ENCODE measurements at regions not wholly inside any gene's neighbourhood (a gene's known extent, or its start where the extent isn't known, plus 50 kb on each side); places are given as distances from the start of the nearest gene placed in this dataset.
A peak's percentile ranks its signal among the peaks of the same experiment; 100 is the strongest.

DNA sequence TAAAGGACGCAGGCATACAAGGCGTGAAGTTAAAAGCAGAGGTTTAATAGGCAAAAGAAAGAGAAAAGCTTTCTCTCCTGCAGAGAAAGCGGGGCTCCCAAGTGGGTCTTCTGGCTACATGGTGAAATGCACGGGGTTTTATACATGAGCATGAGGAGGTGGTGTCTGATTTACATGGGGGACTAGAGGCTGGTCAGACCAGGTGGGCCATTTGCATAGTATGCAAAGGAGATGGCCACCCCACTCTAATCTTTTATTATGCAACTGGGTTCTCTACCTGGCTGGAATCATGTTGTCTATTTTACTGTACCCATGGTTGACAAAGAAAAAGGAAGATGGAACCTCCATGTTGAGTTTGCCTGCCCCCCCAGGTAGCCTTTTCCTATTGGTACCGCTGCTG, 356.2 kb downstream of the KCNJ3 start:
- DNase-seq (no peak), ATAC-seq (no peak)
- no peaks in the 10 kb centered on the region for H3K27me3 ChIP-seq
- no peaks in the 10 kb centered on the region for H3K4me1 ChIP-seq
- 74% methylated on average over 4 of the region's 5 CpGs for WGBS (ENCODE audit: insufficient coverage, low coverage, low lambda C conversion rate, missing lambda C conversion rate)
- no peak overlapping the region for H3K27ac ChIP-seq
- TF ChIP-seq, protein P1, sequence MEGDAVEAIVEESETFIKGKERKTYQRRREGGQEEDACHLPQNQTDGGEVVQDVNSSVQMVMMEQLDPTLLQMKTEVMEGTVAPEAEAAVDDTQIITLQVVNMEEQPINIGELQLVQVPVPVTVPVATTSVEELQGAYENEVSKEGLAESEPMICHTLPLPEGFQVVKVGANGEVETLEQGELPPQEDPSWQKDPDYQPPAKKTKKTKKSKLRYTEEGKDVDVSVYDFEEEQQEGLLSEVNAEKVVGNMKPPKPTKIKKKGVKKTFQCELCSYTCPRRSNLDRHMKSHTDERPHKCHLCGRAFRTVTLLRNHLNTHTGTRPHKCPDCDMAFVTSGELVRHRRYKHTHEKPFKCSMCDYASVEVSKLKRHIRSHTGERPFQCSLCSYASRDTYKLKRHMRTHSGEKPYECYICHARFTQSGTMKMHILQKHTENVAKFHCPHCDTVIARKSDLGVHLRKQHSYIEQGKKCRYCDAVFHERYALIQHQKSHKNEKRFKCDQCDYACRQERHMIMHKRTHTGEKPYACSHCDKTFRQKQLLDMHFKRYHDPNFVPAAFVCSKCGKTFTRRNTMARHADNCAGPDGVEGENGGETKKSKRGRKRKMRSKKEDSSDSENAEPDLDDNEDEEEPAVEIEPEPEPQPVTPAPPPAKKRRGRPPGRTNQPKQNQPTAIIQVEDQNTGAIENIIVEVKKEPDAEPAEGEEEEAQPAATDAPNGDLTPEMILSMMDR (IDR thresholded peaks at IDR 0.05) = no peak
- no peak for TF ChIP-seq POLR2A (IDR thresholded peaks at IDR 0.05)
- H3K9me3 ChIP-seq = no peaks in the 10 kb centered on the region
- no peaks in the 10 kb centered on the region for H3K36me3 ChIP-seq
- H3K4me3 ChIP-seq = no peak overlapping the region
- intact Hi-C loops (cut with DNase I) = no loop called here

DNA sequence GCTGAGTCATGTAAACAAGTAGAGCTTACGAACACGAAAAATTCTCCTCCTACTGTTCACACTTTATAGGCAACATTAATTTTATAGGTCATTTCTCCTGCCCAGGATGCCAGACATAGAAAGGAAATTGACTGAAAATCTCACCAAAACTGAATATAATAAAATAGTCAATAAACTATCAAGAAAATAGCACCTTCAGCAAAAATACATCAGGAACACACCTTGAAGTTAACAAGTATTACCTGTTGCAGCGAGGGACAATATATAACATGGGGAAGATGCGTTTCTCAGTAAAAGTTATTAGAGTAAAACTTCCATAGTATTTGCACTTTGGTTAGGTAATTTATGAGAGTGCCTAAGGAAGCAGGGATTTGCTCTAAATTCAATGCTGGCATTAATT, 344.6 kb downstream of the KCNJ3 start:
- DNase-seq (no peak), ATAC-seq (no peak)
- TF ChIP-seq POLR2A (IDR thresholded peaks at IDR 0.05) = no peak
- TF ChIP-seq, protein P1 (IDR thresholded peaks at IDR 0.05) = no peak
- Histone ChIP-seq H3K36me3 (no peaks in the 10 kb centered on the region), H3K27ac (no peak overlapping the region), H3K9me3 (no peaks in the 10 kb centered on the region), H3K27me3 (no peaks in the 10 kb centered on the region), H3K4me1 (no peaks in the 10 kb centered on the region), H3K4me3 (no peak overlapping the region)
- 72% methylated on average over 4 of the region's 4 CpGs for WGBS (ENCODE audit: insufficient coverage, low coverage, low lambda C conversion rate, missing lambda C conversion rate)
- intact Hi-C loops (cut with DNase I) = no loop called here

DNA sequence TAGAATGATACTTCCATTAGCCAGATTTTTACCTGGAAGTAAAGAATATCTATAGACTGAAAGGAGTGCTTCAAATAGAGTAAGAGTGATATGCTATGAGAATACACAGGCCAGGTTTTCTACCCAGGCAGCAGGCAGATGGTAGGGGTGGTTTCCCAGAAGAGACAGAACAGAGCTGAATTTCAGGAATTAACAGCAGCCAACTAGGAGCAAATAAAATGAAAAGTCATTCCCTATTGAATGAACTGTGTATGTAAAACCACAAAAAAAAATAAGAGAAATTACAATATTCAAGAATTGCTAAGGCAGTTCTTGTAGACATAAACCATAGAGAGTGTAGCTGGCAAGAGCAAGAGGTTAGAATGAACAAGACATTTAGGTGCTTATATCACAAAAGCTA, 336.8 kb downstream of the KCNJ3 start:
- Histone ChIP-seq H3K27me3 (no peaks in the 10 kb centered on the region), H3K36me3 (no peaks in the 10 kb centered on the region), H3K4me3 (no peak overlapping the region), H3K27ac (no peak overlapping the region), H3K9me3 (no peaks in the 10 kb centered on the region), H3K4me1 (no peaks in the 10 kb centered on the region)
- DNase-seq = no peak
- TF ChIP-seq POLR2A (IDR thresholded peaks at IDR 0.05) = no peak
- TF ChIP-seq, protein P1 (IDR thresholded peaks at IDR 0.05) = no peak
- no peak for ATAC-seq
- intact Hi-C loops (cut with DNase I) = no loop called here

DNA sequence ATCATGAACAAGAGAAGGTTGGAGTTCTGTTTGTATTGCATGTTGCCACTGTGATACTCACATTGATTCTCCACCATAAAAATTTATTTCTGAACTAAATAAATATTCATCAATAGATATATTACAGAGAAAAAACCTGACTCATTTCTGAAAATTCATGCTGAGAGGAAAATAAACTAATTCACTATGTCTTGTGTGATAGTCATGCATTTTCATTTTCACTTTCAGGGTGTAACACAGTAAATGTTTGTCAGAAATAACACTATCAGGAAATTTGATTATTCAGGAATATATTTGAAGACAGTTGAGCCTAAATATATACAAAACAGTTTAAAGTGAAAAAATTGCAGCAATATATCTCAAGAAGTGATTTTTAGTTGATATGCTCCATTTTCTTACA, 335.2 kb downstream of the KCNJ3 start:
- intact Hi-C loops (cut with DNase I) = no loop called here
- Histone ChIP-seq H3K4me3 (no peak overlapping the region), H3K27ac (no peak overlapping the region), H3K27me3 (no peaks in the 10 kb centered on the region), H3K4me1 (no peaks in the 10 kb centered on the region), H3K9me3 (no peaks in the 10 kb centered on the region), H3K36me3 (no peaks in the 10 kb centered on the region)
- TF ChIP-seq POLR2A (IDR thresholded peaks at IDR 0.05) = no peak
- peak in 1 of 4 donors; percentile 50 for ATAC-seq
- DNase-seq = no peak

DNA sequence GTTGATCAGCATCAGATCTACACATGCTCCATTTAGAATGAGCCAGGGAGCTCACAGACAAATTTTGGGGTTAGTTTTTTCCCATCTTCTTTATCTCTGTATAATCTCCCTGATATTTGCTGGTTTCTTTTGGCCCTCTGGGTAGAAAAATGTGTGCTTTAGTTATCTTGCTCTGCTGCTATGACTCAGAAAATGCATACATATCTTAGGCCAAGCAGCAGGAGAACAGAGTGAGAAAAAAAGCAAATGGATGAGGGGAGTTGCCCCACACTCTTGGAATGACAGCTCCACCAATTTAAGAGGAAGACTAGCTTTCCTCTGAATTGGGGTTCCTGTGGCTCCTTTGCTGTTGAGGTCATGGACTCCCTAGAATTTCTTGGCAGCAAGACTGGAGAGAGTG, 331.8 kb downstream of the KCNJ3 start:
- Histone ChIP-seq H3K4me1 (no peaks in the 10 kb centered on the region), H3K9me3 (no peaks in the 10 kb centered on the region), H3K27ac (no peak overlapping the region), H3K27me3 (no peaks in the 10 kb centered on the region), H3K36me3 (no peaks in the 10 kb centered on the region), H3K4me3 (no peak overlapping the region)
- intact Hi-C loops (cut with DNase I) = no loop called here
- ATAC-seq (no peak), DNase-seq (no peak)
- TF ChIP-seq, protein P1 (IDR thresholded peaks at IDR 0.05) = no peak
- no peak for TF ChIP-seq POLR2A (IDR thresholded peaks at IDR 0.05)

Measured in right lobe of liver (tissue), 6 donors.